HCT116 (cell line): ENCODE measurements at regions not wholly inside any gene's neighbourhood (a gene's known extent, or its start where the extent isn't known, plus 50 kb on each side); places are given as distances from the start of the nearest gene placed in this dataset.

Experiments used
- CBX3 ChIP-seq: IDR thresholded peaks from 2 replicates; pipeline ENCODE4 v1.6.1; 2012; ENCODE audit warnings: low read depth
- CEBPB ChIP-seq: IDR thresholded peaks from 2 replicates; pipeline ENCODE4 v1.6.1; 2012; ENCODE audit warnings: low read depth
- EGR1 ChIP-seq: IDR thresholded peaks from 2 replicates; pipeline ENCODE4 v1.6.1; 2012; ENCODE audit warnings: low read depth
- EZH2 ChIP-seq: fragments of 200-600 bp; sonication (generic); IDR thresholded peaks from 2 replicates; pipeline ENCODE4 v1.6.1; 2017; ENCODE audit warnings: antibody characterized with exemption, mixed run types
- POLR2A ChIP-seq: IDR thresholded peaks from 2 replicates; pipeline ENCODE4 v1.7.0; 2011; ENCODE audit warnings: borderline replicate concordance; ENCODE audit not compliant: insufficient read depth, insufficient read length; ENCODE audit errors: extremely low read depth
- SRF ChIP-seq: IDR thresholded peaks from 2 replicates; pipeline ENCODE4 v1.6.1; 2012; ENCODE audit warnings: low read depth
- YY1 ChIP-seq: IDR thresholded peaks from 2 replicates; pipeline ENCODE4 v1.6.1; 2011; ENCODE audit warnings: low read length, low read depth, moderate library complexity, mild to moderate bottlenecking; ENCODE audit not compliant: insufficient replicate concordance; ENCODE audit errors: extremely low read depth
- TF ChIP-seq, protein P1 (sequence below), 3 experiments: fragments of 200-600 bp in 1 of 3; sonication (generic) in 1 of 3; IDR thresholded peaks in 2 of 3; conservative IDR thresholded peaks in 1 of 3; 2 replicates each; pipeline ENCODE4 v1.5.1; 2012 to 2017; ENCODE audit warnings: low read depth in 2 of 3, low read length in 2 of 3, antibody characterized with exemption in 1 of 3, borderline replicate concordance in 1 of 3, control low read depth in 1 of 3, mild to moderate bottlenecking in 1 of 3, mixed read lengths in 1 of 3, mixed run types in 1 of 3, moderate library complexity in 1 of 3; ENCODE audit not compliant: insufficient read depth in 1 of 3
- TF ChIP-seq, protein P2 (sequence below): IDR thresholded peaks from 2 replicates; pipeline ENCODE4 v1.6.1; 2011; ENCODE audit warnings: mild to moderate bottlenecking, low read length, moderate library complexity; ENCODE audit not compliant: insufficient replicate concordance; ENCODE audit errors: extremely low read depth

DNA sequence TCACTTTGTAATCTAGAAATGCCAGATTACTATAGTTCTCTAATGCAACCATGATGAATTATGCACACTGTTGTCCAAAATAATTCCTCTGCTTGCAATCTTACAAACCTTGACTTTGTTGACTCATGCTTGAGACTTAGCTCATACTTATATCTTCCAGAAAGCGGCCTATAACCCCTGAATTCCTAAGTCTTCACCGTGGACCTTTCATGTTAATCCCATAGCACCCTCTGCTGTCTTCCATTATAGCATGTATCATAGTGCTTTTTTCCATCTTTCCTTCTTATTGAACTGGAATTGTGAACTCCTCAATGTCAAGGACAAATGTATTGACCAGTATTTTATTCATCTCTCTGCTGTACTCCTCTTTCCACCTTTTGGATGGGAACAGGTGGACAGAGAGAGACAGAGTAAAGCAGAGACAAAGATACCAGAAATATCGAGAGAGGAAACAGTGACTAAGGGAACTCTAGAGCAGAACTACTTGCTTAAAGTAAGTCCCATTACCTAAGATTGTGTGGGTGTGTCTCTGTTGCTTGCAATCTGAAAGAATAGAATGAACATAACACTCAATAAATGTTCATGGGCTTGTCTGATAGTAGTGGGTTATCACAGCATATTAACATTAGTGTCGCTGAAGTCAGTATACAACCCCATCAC, 110.0 kb downstream of the LURAP1L start:
- TF ChIP-seq POLR2A, result no peak
- no peak for TF ChIP-seq EZH2
- TF ChIP-seq, protein P1, sequence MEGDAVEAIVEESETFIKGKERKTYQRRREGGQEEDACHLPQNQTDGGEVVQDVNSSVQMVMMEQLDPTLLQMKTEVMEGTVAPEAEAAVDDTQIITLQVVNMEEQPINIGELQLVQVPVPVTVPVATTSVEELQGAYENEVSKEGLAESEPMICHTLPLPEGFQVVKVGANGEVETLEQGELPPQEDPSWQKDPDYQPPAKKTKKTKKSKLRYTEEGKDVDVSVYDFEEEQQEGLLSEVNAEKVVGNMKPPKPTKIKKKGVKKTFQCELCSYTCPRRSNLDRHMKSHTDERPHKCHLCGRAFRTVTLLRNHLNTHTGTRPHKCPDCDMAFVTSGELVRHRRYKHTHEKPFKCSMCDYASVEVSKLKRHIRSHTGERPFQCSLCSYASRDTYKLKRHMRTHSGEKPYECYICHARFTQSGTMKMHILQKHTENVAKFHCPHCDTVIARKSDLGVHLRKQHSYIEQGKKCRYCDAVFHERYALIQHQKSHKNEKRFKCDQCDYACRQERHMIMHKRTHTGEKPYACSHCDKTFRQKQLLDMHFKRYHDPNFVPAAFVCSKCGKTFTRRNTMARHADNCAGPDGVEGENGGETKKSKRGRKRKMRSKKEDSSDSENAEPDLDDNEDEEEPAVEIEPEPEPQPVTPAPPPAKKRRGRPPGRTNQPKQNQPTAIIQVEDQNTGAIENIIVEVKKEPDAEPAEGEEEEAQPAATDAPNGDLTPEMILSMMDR (IDR thresholded peaks at IDR 0.05 in 2 of 3, conservative IDR thresholded peaks at IDR 0.05 in 1 of 3; ENCODE audit: borderline replicate concordance in 1 of 3, insufficient read depth in 1 of 3, low read depth in 2 of 3, low read length in 2 of 3), result peak; percentile 45 to 88 (median 60)
- TF ChIP-seq EGR1, result no peak
- no peak for TF ChIP-seq CEBPB
- no peak for TF ChIP-seq YY1
- peak; percentile 26; the same call in 1 of the 2 replicates for TF ChIP-seq CBX3
- TF ChIP-seq, protein P2, sequence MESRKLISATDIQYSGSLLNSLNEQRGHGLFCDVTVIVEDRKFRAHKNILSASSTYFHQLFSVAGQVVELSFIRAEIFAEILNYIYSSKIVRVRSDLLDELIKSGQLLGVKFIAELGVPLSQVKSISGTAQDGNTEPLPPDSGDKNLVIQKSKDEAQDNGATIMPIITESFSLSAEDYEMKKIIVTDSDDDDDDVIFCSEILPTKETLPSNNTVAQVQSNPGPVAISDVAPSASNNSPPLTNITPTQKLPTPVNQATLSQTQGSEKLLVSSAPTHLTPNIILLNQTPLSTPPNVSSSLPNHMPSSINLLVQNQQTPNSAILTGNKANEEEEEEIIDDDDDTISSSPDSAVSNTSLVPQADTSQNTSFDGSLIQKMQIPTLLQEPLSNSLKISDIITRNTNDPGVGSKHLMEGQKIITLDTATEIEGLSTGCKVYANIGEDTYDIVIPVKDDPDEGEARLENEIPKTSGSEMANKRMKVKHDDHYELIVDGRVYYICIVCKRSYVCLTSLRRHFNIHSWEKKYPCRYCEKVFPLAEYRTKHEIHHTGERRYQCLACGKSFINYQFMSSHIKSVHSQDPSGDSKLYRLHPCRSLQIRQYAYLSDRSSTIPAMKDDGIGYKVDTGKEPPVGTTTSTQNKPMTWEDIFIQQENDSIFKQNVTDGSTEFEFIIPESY, result no peak
- TF ChIP-seq SRF, result no peak
